ENCODE measurements at regions not wholly inside any gene's neighbourhood (a gene's known extent, or its start where the extent isn't known, plus 50 kb on each side); places are given as distances from the start of the nearest gene placed in this dataset.

DNA sequence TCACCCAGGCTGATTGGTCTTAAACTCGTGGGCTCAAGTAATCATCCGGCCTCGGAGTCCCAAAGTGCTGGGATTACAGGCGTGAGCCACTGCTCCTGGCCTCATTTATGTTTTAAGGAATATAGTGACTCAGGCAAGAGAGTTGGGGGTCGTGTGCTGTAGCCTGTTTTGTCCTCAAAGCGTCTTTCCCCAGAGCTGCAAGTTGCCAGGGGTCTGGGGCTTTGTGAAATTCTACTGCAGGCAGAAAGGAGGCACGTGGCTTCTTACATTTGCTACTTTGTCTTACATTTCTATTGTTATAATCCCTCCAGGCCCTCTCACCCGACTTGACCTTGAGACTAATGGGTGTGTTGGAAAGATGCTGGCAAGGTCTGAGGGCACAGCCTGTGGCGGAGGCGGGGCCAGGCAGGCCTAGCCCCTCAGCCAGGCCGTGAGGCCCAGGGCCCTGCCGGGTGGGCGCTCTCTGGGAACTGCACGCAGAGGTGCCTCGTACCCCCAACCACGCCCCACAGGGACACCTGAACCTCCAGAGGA lies 85.8 kb upstream of the NDUFV2 start:
- peaks cover 3 to 4% of the 10 kb centered on the region in 2 donors for H3K9me3 ChIP-seq
- peak overlapping the region; percentile 87 to 94 for H3K27ac ChIP-seq
- intact Hi-C loops (cut with DNase I; ENCODE audit: low total_unique reads), result no loop called here
- H3K4me1 ChIP-seq, result peaks cover 0 to 11% of the 10 kb centered on the region in 2 donors
- TF ChIP-seq POLR2AphosphoS5 (IDR thresholded peaks at IDR 0.05), result no peak
- TF ChIP-seq POLR2A (IDR thresholded peaks at IDR 0.05), result no peak
- TF ChIP-seq, protein P1, sequence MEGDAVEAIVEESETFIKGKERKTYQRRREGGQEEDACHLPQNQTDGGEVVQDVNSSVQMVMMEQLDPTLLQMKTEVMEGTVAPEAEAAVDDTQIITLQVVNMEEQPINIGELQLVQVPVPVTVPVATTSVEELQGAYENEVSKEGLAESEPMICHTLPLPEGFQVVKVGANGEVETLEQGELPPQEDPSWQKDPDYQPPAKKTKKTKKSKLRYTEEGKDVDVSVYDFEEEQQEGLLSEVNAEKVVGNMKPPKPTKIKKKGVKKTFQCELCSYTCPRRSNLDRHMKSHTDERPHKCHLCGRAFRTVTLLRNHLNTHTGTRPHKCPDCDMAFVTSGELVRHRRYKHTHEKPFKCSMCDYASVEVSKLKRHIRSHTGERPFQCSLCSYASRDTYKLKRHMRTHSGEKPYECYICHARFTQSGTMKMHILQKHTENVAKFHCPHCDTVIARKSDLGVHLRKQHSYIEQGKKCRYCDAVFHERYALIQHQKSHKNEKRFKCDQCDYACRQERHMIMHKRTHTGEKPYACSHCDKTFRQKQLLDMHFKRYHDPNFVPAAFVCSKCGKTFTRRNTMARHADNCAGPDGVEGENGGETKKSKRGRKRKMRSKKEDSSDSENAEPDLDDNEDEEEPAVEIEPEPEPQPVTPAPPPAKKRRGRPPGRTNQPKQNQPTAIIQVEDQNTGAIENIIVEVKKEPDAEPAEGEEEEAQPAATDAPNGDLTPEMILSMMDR (IDR thresholded peaks at IDR 0.05), result no peak
- H3K4me3 ChIP-seq, result peak overlapping the region; percentile 30 to 63 (median 42)
- no peaks in the 10 kb centered on the region for H3K27me3 ChIP-seq
- no peak for DNase-seq (ENCODE audit: low spot score in 2 of 2)
- no peaks in the 10 kb centered on the region for H3K36me3 ChIP-seq

DNA sequence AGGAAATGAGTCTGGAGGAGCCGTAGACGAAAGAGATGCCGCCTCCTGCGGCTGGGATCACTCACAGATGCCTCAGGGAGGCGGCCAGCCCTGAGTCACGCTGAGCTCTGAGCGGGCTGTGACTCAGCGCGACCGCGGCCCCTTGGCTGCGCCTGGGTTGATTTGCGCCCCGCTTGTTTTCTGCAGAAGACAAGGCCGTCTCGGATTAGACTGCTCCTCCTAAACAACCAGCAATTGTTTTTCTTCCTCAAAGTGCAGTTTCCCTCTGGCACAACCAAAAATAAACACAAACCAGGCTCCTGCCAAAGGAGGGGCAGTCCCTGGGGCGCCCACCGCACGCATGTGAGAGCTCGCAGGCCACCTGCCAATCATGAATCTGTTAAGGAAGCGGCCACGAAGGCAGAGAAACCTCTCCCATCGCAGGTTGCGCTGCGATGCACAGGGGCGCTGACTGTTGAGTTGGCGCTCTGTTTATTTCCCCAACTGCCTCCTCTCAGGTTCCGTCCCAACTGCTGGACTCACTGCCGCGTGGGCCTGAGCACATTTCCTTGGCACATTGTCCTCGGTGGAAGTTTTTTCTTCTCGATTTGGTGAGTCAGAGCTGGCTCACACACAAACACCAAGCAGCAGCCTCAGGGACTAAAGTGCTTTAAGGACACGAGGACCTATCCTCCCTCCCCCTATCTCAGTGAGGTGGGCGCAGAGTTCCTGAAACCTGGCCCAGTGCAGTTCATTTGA lies 85.2 kb upstream of the NDUFV2 start:
- TF ChIP-seq, protein P1 (IDR thresholded peaks at IDR 0.05), result no peak
- TF ChIP-seq POLR2A (IDR thresholded peaks at IDR 0.05) (no peak), POLR2AphosphoS5 (IDR thresholded peaks at IDR 0.05) (peak in 2 of 3 donors; percentile 31 to 33)
- DNase-seq (ENCODE audit: low spot score in 2 of 2), result peak; percentile 47 to 64
- H3K4me3 ChIP-seq, result peak overlapping the region; percentile 30 to 63 (median 42)
- H3K4me1 ChIP-seq, result peaks cover 0 to 11% of the 10 kb centered on the region in 2 donors
- no peaks in the 10 kb centered on the region for H3K27me3 ChIP-seq
- intact Hi-C loops (cut with DNase I; ENCODE audit: low total_unique reads), result no loop called here
- H3K36me3 ChIP-seq, result no peaks in the 10 kb centered on the region
- peaks cover 3 to 4% of the 10 kb centered on the region in 2 donors for H3K9me3 ChIP-seq
- H3K27ac ChIP-seq, result peak overlapping the region; percentile 87 to 94

DNA sequence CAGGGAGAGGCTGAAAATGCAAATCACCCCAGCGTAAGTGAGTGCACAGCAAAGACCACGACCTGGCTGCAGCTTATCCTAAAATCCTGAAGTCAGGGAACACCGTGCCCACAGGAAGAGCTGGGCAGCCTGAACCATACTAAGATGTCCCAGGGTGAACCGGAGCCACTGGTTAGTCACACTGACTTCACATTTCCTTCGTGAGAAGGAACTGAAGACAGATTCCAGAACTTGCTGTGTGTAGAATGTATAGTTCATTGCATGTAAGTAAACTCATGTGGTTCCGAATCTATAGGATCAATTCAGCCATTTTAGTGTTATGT lies 84.6 kb upstream of the NDUFV2 start:
- H3K36me3 ChIP-seq, result no peaks in the 10 kb centered on the region
- H3K27ac ChIP-seq, result peak overlapping the region; percentile 87 to 94
- intact Hi-C loops (cut with DNase I; ENCODE audit: low total_unique reads), result no loop called here
- TF ChIP-seq POLR2A (IDR thresholded peaks at IDR 0.05) (no peak), POLR2AphosphoS5 (IDR thresholded peaks at IDR 0.05) (no peak)
- TF ChIP-seq, protein P1 (IDR thresholded peaks at IDR 0.05), result no peak
- DNase-seq (ENCODE audit: low spot score in 2 of 2), result no peak
- peak overlapping the region in 2 of 3 donors; percentile 42 to 63 for H3K4me3 ChIP-seq
- H3K9me3 ChIP-seq, result peaks cover 3 to 4% of the 10 kb centered on the region in 2 donors
- peaks cover 0 to 11% of the 10 kb centered on the region in 2 donors for H3K4me1 ChIP-seq
- H3K27me3 ChIP-seq, result no peaks in the 10 kb centered on the region

DNA sequence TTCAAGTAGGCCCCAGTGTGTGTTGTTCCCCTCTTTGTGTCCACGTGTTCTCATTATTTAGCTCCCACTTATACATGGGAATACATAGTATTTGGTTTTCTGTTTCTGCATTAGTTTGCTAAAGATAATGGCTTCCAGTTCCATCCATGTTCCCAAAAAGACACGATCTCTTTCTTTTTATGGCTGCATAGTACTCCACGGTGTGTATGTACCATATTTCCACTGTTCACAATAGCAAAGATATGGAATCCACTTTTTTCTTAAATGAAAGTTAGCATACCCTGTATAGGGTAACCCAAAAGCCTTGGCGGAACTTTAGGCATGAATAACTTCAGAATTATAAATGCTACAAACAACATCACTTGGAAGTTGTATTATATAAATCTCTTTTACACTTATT lies 83.4 kb upstream of the NDUFV2 start:
- DNase-seq (ENCODE audit: low spot score in 2 of 2), result no peak
- intact Hi-C loops (cut with DNase I; ENCODE audit: low total_unique reads), result no loop called here
- H3K27me3 ChIP-seq, result no peaks in the 10 kb centered on the region
- TF ChIP-seq, protein P1 (IDR thresholded peaks at IDR 0.05), result no peak
- TF ChIP-seq POLR2A (IDR thresholded peaks at IDR 0.05) (no peak), POLR2AphosphoS5 (IDR thresholded peaks at IDR 0.05) (no peak)
- H3K9me3 ChIP-seq, result peaks cover 3 to 4% of the 10 kb centered on the region in 2 donors
- H3K4me3 ChIP-seq, result no peak overlapping the region
- peaks cover 0 to 11% of the 10 kb centered on the region in 2 donors for H3K4me1 ChIP-seq
- no peak overlapping the region for H3K27ac ChIP-seq
- H3K36me3 ChIP-seq, result no peaks in the 10 kb centered on the region

DNA sequence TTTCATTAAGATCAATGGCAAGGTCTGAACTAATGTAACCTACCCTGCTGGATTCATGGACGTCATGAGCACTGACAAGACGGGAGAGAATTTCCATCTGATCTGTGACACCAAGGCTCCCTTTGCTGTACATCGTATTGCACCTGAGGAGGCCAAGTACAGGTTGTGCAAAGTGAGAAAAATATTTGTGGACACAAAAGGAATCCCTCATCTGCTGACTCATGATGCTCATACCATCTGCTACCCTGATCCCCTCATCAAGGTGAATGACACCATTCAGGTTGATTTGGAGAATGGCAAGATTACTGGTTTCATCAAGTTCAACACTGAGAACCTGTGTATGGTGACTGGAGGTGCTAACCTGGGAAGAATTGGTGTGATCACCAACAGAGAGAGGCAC lies 82.3 kb upstream of the NDUFV2 start:
- no peaks in the 10 kb centered on the region for H3K36me3 ChIP-seq
- no peak overlapping the region for H3K4me3 ChIP-seq
- TF ChIP-seq POLR2AphosphoS5 (IDR thresholded peaks at IDR 0.05), result no peak
- TF ChIP-seq POLR2A (IDR thresholded peaks at IDR 0.05), result no peak
- TF ChIP-seq, protein P1 (IDR thresholded peaks at IDR 0.05), result no peak
- H3K27ac ChIP-seq, result no peak overlapping the region
- peaks cover 3 to 4% of the 10 kb centered on the region in 2 donors for H3K9me3 ChIP-seq
- intact Hi-C loops (cut with DNase I; ENCODE audit: low total_unique reads), result no loop called here
- H3K27me3 ChIP-seq, result no peaks in the 10 kb centered on the region
- peaks cover 0 to 11% of the 10 kb centered on the region in 2 donors for H3K4me1 ChIP-seq
- no peak for DNase-seq (ENCODE audit: low spot score in 2 of 2)

Measured in breast epithelium (tissue), 4 donors.